ENCODE measurements at regions not wholly inside any gene's neighbourhood (a gene's known extent, or its start where the extent isn't known, plus 50 kb on each side); places are given as distances from the start of the nearest gene placed in this dataset.

GRCh38 chr6:163724196-163724595 is 309.7 kb downstream of the QKI start:
- TF ChIP-seq, protein P1, sequence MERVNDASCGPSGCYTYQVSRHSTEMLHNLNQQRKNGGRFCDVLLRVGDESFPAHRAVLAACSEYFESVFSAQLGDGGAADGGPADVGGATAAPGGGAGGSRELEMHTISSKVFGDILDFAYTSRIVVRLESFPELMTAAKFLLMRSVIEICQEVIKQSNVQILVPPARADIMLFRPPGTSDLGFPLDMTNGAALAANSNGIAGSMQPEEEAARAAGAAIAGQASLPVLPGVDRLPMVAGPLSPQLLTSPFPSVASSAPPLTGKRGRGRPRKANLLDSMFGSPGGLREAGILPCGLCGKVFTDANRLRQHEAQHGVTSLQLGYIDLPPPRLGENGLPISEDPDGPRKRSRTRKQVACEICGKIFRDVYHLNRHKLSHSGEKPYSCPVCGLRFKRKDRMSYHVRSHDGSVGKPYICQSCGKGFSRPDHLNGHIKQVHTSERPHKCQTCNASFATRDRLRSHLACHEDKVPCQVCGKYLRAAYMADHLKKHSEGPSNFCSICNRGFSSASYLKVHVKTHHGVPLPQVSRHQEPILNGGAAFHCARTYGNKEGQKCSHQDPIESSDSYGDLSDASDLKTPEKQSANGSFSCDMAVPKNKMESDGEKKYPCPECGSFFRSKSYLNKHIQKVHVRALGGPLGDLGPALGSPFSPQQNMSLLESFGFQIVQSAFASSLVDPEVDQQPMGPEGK (CRISPR knock-in tag; IDR thresholded peaks at IDR 0.05; ENCODE audit: borderline replicate concordance): no peak
- TF ChIP-seq ISL1 (CRISPR knock-in tag; IDR thresholded peaks at IDR 0.05): no peak

Measured in SK-N-SH treated with all-trans-retinoic acid at 6 μM for 48 hours (cell line).